ENCODE measurements at regions not wholly inside any gene's neighbourhood (a gene's known extent, or its start where the extent isn't known, plus 50 kb on each side); places are given as distances from the start of the nearest gene placed in this dataset.

DNA sequence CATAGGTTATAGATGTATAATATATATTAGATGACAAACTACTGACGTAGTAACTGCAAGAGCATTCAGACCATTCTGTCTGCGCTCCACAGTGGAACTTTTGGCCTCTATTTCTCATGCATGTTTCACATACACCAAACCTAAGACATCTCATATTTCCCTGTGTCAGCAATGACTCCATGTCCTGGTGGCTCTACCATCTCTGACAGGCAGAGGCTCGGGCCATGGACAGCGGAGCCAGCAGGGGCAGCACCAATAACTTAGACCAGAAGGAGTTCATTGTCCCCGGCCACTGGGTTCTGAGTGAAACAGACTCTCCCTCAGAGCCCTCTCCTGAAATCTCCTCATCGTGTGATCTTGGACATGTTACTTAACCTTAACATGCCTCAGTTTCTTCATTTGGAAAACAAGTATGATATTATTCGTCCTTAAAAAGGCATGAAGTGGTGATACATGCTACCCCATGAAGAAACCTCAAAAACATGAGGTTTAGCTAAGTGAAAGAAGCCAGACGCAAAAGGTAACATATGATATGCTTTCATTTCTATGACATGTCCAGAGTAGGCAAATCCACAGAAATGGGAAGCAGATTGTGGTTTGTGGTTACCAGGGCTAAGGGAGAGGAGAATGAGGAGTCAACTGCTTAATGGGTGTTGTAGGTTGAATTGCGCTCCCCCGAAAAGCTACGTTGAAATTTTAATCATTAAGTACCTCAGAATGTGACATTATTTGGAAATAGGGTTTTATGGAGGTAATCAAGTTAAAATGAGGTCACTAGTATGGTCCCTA, 564.0 kb upstream of the JARID2 start:
- DNase-seq = no peak

DNA sequence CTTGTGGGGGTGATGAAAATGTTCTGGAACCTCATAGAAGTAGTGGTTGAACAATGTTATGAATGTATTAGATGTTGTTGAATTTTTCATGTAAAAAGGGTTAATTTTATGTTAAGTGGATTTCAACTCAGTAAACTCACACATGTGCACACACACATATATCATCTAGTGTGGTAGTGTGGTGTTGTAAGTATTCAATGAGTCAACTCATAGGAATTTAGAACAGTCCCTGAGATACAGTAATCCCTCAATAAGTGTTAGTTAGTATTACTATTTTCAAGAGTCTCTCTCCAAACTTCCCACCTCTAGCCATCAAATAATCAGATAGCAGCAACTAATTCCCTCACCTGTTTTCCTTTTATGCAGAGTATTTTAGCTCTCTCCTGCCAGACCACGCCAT, 563.1 kb upstream of the JARID2 start:
- DNase-seq = no peak

DNA sequence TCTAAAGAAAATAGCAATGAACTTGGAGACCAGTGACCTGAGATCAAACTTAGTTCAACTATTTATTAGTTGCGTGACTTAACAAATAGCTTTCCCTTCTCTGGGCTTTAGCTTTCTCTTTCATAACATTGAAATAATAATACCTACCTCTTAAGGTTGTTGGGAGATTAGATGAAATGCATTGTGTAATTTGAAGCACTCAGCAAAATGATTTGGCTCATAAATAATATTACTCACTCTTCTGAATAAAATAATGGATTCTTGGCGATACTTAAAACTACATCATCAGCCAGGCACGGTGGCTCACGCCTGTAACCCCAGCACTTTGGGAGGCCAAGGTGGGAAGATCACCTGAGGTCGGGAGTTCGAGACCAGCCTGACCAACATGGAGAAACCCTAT, 556.2 kb upstream of the JARID2 start:
- DNase-seq = no peak

DNA sequence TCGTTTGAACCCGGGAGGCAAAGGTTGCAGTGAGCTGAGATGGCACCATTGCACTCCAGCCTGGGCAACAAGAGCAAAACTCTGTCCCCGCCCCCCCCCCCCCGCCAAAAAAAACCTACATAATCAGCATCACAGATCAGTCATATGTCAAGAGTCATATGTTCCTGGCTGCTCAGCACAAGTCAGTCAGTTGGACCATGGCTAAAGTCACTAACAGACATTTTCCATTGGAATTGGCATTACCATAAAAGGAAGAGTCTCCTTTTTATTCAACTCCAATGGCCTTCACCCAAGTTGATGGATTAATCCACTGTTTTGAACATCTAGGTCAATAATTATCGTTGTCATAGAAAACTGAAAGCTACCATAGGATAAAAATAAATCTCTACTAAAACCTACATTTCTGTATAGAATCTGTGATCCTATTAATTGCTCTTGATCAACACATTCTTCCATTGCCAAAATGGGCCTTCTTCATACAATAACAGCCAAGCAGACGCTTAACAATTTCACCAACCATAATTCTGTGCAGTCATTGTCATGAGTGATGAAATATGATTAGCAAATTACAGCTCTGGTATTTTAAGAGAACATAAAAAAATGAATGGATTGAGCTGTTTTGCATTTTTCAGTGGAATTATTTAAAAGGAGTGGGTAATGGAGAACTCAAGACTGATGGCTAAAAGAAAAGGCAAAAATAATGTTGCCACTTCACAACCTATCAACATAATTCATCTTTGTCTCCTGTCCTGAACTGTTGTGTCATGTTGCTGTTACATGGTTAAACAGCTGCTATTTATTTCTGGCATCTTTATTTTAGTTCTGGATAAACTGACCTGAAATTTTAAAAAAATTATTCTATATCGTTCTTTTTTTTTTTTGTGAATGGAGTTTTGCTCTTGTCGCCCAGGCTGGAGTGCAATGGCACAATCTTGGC, 555.5 kb upstream of the JARID2 start:
- DNase-seq = no peak

DNA sequence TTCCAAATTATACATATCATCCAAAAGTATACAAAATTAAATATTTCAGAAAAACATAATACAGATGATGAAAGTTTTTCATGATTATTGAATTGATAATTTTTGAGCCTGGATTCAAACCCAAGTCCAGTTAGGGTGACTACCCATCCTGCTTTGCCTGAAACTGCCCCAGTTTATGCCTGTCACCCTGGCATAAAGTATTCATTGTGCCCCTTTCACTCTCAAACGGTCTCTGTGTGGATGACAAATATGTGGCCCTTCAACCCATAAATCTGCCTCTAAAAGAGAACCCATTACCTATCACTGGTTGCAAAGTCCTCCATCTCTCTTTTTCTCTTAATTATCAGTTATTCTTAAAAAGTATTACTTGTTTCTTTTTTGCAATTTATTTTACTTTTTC, 553.7 kb upstream of the JARID2 start:
- no peak for DNase-seq

DNA sequence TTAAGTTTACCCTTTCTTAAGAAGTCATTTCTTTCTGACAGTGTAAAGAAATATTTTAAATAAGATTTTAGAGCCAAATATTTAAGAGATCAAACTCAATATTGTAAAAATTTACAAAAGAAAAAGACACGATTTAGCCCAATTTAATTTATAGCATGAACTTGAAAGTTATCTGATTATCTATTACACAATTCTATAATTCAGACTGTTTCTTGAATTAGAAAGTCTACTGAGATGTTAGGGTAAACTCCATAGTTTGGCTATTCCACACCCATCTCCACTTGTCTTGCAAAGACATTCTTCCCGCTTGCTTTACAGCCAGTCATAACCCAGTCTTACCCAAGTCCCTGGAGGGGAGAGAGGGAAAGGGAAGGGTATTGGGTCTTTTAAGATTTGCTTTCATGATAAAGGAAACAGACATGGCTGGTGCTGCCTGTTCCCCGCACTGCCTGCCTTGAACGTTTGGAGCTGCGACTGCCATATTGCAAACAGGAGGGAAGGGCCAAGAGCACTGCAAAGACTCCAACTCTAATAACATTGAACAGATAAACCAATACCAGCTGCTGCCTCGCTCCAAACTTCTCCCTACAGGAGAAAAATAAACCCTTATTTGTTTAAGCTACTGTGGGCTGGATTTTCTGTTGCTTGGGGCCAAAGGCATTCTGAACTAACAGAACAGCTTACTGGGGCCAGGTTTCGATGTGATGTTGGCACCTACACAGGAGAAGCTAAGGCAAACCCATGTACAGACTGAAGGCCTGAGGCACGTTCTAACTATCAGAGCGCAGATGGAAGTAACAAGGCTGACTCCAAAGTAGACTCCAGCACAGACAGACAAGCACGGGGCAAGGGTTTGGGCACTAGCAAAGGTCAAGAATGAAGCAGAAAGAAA, 552.3 kb upstream of the JARID2 start:
- DNase-seq = no peak

DNA sequence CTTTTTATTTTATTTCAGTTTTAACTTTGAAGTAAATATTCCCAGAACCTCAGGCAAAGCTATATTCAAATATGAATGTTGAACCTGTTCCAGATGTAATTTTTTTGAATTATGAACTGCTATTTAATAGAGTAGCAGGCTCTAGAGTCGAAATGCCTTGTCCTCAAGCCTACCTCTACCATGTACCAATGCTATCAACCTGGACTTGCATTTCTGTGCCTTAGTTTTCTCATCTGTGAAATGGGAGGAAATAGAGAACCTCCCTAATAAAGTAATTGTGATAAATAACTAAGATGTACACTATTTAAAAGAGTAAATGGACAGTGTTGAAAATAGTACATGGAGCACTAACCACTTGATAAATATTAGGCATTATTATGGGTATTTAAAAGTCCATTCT, 551.6 kb upstream of the JARID2 start:
- no peak for DNase-seq

DNA sequence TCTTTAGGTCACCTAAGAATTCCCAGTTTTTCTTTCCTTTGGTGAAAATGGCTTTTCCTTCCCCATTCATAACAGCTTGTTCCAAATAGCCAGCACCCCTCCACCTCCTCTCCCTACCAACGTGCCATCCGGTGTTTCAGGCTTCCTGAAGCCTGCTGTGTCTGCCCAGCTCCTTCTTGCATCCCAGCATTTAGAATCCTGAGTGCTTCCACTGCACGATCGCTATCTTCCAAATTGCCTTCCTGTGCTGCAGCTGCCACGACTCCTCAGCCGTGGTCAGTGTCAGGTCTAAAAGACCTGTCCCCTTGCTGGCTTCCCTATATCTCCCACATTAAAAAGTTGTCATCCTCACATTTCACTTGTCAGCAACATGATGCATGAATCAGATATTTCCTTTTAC, 550.3 kb upstream of the JARID2 start:
- DNase-seq = no peak

DNA sequence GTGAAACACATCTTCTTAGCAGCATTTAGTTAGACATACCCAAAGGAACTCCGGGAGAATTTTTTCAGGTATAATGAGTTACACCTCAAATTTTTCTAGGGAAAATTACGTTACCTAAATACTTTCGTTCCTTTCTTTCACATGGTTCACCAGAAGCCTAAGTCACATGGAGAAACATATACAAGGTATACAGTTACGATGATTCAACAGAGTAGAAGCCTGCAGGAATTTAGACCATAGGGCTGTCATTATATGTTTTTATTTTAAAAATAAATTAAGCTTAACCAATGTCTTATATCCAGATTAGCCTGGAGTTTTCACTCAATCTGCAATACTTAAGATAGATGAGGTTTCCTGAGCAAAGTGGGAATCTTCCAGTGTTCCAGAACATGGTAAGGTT, 549.5 kb upstream of the JARID2 start:
- DNase-seq = no peak

DNA sequence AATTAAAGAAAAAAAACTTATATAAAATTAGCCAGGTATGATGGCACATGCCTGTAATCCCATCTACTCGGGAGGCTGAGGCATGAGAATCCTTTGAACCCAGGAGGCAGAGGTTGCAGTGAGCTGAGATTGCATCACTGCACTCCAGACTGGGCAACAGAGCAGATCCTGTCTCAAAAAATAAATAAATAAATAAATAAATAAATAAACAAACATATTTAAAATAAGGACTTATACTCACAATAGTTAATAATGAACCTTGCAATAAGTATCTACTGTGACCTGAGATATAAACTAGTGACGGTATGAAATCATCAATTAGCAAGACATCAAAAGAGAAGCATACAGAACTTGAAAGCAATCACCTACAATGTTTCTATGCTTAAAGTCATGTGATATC, 548.4 kb upstream of the JARID2 start:
- DNase-seq = no peak

DNA sequence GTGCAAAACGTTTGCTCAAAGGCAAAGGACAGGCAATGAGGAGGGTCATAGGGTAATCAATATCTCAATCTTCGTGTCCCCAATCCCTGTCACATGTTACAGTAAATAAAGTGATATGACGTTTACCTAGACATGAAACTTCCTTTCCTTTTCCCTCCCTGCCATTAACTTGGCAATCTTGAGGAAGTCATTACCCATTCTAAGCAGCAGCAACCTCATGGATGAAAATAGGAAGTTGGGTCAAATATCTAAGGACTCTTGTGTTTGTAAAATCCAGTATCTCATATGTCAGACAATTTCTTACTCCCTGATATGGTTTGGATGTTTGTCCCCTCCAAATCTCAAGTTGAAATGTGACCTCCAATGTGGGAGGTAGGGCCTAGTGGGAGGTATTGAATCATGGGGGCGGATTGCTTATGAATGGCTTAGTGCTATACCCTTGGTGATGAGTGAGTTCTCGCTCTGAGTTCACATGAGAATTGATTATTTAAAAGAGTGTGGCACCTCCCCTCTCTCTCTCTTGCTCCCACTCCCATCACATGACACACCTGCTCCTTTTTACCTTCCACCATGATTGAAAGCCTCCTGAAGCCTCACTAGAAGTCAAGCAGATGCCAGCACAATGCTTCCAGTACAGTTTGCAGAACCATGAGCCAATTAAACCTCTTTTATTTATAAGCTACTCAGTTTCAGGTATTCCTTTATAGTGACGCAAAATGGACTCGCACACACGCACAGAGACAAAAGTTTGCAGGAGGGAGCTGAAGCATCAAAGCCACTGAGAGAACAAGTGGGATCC, 545.9 kb upstream of the JARID2 start:
- DNase-seq = no peak

DNA sequence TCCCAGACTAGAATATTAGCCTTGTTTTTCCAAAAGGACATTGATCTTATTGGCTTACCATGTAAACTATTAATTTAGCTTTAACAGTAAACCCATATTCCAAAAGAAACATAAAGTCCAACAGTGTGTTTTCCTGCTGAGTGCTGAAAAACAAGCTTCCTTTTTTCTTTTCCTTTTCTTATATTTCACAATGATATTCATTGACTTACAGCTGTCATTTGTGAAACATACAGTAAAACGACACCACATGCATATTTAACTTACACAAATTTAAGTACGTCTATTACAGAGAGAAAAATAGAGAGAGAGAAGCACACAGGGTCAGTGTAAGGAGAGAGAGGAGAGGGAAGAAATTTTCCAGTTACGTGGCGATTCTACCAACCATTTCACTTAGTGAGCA, 543.9 kb upstream of the JARID2 start:
- DNase-seq = no peak

DNA sequence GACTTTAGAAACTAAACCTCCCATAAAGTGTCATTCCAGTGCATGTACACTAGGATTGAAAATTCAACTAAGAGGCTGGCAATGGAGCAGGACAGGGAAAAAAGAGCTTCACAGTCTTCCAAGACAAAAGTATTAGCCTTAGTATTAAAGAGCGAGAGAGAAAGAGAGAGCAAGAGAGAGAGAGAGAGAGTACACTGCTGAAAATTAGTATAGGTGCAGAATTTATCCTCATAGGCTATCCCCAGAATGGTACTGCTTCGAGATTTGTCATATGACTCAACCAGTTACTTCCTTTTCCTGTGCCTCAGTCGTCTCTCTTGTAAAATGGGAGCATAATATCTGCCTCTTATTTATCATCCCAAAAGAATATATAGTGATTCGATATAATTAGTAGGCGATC, 543.2 kb upstream of the JARID2 start:
- no peak for DNase-seq

DNA sequence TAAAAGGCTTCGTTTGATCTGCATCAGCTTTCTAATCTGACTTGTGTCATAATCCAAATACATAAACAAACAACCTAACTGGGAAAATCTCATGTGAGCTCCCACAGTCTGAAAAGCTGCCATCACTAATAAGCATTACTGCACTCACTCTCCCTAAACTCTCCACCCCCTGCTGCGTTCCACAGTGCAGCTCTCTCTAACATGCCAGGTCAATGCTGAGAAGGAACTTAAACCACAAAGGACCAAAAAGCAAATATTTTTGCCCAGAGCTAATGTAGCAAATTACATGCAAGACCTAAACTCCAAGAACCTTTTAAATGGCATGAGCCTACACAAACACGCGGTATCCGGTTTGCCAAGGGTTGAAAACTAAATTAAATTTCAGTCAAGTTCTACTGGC, 542.3 kb upstream of the JARID2 start:
- no peak for DNase-seq

DNA sequence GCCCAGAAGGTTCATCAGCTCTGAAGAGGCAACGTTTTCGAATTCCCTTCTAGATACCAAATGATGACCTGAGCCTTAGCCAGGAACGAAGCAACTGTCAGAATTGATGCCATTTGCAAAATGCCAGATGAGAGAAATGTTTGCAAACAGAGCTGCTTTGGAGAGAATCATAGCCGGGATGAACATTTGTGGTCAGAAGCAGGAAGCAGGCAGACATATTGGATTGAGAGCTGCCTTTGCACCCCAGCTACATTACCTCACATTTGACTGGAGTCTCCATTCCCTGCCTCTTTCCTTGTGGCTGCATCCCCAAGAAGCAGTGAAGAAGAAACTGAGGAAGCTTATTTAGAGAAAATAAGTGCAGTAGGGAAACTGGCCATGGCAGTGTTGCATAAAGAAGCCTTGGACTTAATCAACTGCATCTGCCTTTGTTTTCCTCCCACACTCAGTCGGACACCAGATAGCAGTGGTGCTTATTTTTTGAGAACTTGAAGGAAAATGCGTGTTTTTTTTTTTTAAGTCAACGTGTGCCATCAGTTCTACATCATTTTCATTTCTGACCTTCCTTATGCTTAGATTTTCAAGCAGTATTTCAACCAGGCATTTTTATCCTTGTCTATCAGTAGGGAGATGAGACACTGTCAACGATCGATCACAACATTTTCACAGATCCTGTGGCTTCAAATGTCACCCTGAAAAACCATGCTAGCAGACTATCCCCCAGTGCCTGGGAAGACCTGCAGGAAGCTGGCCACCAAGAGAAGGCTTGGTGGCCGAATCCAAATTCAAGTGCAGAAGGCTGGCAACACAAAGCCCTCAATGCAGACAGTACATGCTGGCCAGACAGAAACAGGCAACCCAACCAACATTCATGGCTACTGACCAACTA, 541.2 kb upstream of the JARID2 start:
- no peak for DNase-seq

DNA sequence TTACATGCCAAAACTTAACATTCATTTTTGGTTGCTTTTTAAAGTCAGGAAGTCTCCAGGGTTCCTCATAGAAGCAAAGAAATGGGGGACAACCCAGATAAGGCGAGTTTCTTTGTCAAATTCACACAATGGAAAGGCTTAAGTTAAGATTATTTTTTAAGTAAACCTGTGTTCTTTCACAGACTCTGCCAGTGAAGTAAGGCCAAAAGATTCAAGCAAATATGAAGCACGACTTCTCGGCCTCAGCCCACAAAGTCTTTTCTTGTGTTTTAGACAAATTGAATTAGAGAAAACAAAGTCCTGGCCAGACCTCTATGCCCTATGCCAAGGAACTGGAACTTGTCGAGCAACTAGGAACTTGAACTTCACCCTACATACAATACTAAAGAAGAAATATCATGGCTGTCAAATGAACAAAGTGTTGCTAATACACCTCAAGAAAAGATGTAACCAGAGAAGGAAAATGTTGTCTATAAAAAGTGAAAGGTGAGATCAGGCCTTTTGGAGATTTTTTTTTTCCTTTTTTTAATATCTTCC, 540.0 kb upstream of the JARID2 start:
- DNase-seq = no peak

DNA sequence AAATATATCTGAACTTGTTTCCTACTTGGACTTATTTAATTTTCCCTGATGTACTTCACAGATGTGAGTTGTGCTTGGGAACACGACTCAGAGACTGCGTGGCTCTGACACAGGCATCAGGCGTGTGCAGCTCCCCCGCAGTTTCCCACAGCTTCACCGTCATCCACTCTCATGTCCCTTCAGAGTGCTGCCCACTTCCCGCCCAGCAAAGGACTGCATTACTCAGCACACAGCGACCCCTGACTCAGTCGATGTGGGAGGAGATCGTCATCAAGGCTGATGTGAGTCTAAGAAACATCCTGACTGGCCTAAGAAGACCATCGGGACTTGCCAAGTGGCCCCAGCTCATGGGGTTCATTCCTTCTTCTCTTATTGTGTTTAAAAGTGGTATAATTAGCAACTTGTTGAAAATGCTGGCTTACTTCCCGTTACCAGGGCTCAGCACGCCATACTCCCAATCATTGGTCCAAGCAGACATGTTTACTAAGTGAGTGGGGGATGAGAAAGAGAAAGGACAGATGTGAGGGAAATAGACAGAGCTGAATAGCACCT, 539.4 kb upstream of the JARID2 start:
- peak; percentile 52 for DNase-seq

DNA sequence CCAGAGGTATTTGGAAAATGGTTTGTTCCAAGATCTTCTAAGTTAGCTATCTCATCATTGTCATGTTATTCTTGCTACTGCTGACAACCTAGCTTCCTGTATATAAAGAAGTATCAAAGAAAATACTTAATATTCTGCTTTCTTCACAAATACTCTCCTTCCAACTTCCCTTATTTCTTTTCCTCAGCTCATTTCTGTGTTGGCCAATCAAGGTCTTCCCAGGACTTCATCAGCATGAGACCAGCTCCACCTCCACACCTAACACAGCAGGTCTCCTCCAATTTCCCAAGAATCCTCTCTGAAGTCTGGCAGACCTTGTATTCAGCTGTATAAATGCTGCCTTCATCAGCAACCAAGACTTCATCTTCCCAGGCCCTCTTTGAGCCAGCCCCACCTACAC, 538.6 kb upstream of the JARID2 start:
- DNase-seq = no peak

DNA sequence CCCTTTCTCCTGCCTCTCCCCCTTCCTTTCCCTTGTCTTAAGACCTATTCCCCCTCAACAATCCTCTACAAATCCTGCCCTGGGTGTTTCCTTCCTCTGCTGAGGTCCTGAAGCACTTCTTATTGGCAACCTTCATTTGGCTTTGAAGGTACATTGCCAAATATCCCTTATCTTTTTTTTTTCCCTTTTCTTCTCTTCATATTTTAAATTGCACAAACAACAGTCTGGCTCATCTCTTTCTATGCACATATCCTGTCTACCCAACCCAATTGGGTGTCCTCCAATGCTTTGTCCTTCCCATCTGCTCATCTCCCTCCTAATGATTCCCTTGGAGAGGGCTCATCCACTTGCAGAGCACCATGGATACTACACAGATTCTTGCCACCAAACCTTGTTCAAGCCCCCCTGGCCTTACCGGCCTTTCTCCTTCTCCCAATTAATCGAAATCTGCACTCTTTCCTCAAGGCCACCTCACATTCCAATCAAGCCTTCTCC, 537.9 kb upstream of the JARID2 start:
- no peak for DNase-seq

DNA sequence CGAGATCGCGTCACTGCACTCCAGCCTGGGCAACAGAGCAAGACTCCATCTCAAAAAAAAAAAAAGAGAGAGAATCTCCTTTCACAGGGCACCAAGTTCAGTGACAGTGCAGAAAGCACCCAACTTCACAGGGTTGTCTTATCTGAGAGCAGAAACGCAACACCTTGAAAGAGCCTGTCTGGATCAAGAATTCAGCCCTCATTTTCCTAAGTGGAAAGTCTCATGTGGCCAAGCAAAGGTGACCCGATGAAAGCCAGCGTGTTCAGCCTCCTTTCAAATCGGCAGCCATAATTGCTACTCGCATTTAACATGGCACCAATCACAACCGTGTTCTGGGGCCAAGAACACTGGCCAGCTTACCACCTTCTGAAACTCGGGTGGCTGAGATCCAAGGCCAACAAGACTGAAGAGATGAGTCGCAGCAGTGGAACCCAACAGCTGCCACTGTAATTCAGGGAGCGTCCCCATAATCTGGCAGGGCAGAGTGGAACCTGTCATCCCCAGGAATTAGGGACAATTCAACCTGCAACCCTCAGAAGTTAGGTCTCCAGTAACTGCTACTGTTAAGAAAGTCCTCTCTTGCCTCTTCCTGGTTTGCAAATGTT, 536.7 kb upstream of the JARID2 start:
- DNase-seq = no peak
